Peyer's patch (tissue), 4 donors: ENCODE measurements at regions not wholly inside any gene's neighbourhood (a gene's known extent, or its start where the extent isn't known, plus 50 kb on each side); places are given as distances from the start of the nearest gene placed in this dataset.

Experiments used
- DNase-seq, 3 donors: peaks; one replicate each; pipeline ENCODE4 v3.0.0-alpha.2; 2017 to 2019
- H3K27ac ChIP-seq, 4 donors: fragments of 200-600 bp; sonication (generic); one replicate each; pipeline ENCODE4 v1.5.1; 2016 to 2019
- H3K27me3 ChIP-seq, 2 donors: fragments of 200-600 bp; sonication (generic); one replicate each; pipeline ENCODE4 v1.5.1; 2019
- H3K36me3 ChIP-seq, 3 donors: fragments of 200-600 bp; sonication (generic); one replicate each; pipeline ENCODE4 v1.5.1; 2016 to 2019
- H3K4me1 ChIP-seq, 4 donors: fragments of 200-600 bp; sonication (generic); one replicate each; pipeline ENCODE4 v1.5.1; 2016 to 2019
- H3K4me3 ChIP-seq, 4 donors: fragments of 200-600 bp; sonication (generic); 1 replicate in 3 of 4; 2 replicates in 1 of 4; pipeline ENCODE4 v1.5.1; 2016 to 2019; ENCODE audit warnings: mild to moderate bottlenecking in 1 of 4
- H3K9me3 ChIP-seq, 4 donors: fragments of 200-600 bp; sonication (generic); one replicate each; pipeline ENCODE4 v1.5.1; 2016 to 2019; ENCODE audit warnings: mild to moderate bottlenecking in 1 of 4
- POLR2A ChIP-seq, 2 donors: fragments of 450-650 bp; IDR thresholded peaks; one replicate each; pipeline ENCODE4 v1.5.1; 2017; ENCODE audit warnings: antibody characterized with exemption in 2 of 2, mild to moderate bottlenecking in 2 of 2, moderate library complexity in 2 of 2
- TF ChIP-seq, protein P1 (sequence below), 6 experiments: fragments of 450-650 bp in 4 of 6; fragments of 200-600 bp in 2 of 6; sonication (generic) in 1 of 6; IDR thresholded peaks; one replicate each; pipeline ENCODE4 v1.5.1; 2017 to 2019; ENCODE audit warnings: antibody characterized with exemption in 6 of 6, mild to moderate bottlenecking in 3 of 6, moderate library complexity in 1 of 6

GRCh38 chr21:30014886-30015285 lies 75.1 kb upstream of the GRIK1 start:
- Histone ChIP-seq H3K27me3 (no peaks in the 10 kb centered on the region), H3K36me3 (no peaks in the 10 kb centered on the region), H3K27ac (no peak overlapping the region), H3K9me3 (no peaks in the 10 kb centered on the region), H3K4me1 (no peaks in the 10 kb centered on the region), H3K4me3 (no peak overlapping the region)
- TF ChIP-seq, protein P1, sequence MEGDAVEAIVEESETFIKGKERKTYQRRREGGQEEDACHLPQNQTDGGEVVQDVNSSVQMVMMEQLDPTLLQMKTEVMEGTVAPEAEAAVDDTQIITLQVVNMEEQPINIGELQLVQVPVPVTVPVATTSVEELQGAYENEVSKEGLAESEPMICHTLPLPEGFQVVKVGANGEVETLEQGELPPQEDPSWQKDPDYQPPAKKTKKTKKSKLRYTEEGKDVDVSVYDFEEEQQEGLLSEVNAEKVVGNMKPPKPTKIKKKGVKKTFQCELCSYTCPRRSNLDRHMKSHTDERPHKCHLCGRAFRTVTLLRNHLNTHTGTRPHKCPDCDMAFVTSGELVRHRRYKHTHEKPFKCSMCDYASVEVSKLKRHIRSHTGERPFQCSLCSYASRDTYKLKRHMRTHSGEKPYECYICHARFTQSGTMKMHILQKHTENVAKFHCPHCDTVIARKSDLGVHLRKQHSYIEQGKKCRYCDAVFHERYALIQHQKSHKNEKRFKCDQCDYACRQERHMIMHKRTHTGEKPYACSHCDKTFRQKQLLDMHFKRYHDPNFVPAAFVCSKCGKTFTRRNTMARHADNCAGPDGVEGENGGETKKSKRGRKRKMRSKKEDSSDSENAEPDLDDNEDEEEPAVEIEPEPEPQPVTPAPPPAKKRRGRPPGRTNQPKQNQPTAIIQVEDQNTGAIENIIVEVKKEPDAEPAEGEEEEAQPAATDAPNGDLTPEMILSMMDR (IDR thresholded peaks at IDR 0.05), result no peak
- TF ChIP-seq POLR2A (IDR thresholded peaks at IDR 0.05), result no peak
- no peak for DNase-seq

- H3K4me1 ChIP-seq, result no peaks in the 10 kb centered on the region
- TF ChIP-seq POLR2A (IDR thresholded peaks at IDR 0.05), result no peak
- TF ChIP-seq, protein P1 (IDR thresholded peaks at IDR 0.05), result no peak
- H3K9me3 ChIP-seq, result no peaks in the 10 kb centered on the region
Measured at GRCh38 chr21:29991624-29992023, 51.8 kb upstream of the GRIK1 start.

DNA sequence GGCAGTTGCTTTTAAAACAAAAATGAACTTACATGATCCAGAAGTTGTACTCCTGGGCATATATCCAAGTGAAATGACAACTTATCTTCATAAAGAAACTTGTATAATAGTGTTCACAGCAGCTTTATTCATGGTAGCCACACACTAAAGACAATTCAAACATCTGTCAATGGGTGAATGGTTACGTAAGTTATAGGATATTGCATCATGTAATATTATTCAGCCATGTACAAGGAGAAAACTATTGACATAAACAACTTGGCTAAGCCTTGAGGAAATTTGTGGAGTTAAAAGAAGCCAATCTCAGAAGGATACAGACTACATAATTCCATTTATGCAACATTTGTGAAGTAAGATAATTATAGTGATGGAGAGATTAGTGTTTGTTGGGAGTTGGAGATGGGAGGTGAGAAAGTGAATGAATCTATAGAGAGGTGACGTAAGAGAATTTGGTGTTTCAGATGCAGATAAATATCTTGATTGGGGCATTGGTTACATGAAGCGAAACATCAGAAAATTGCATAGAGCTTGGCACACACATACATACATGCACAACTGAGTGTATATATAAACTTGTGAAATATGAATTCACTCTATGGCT lies 49.9 kb upstream of the GRIK1 start:
- Histone ChIP-seq H3K4me3 (no peak overlapping the region), H3K4me1 (no peaks in the 10 kb centered on the region), H3K9me3 (peaks cover 0 to 7% (median 0%) of the 10 kb centered on the region in 4 donors), H3K36me3 (no peaks in the 10 kb centered on the region), H3K27ac (no peak overlapping the region), H3K27me3 (no peaks in the 10 kb centered on the region)
- DNase-seq, result no peak
- TF ChIP-seq, protein P1 (IDR thresholded peaks at IDR 0.05), result no peak
- TF ChIP-seq POLR2A (IDR thresholded peaks at IDR 0.05), result no peak

More at GRCh38 chr21:29991624-29992023, 51.8 kb upstream of the GRIK1 start:
- Histone ChIP-seq H3K27me3 (no peaks in the 10 kb centered on the region), H3K27ac (no peak overlapping the region), H3K36me3 (no peaks in the 10 kb centered on the region), H3K4me3 (no peak overlapping the region)
- DNase-seq, result no peak
